ENCODE measurements at regions not wholly inside any gene's neighbourhood (a gene's known extent, or its start where the extent isn't known, plus 50 kb on each side); places are given as distances from the start of the nearest gene placed in this dataset.
A peak's percentile ranks its signal among the peaks of the same experiment; 100 is the strongest.

DNA sequence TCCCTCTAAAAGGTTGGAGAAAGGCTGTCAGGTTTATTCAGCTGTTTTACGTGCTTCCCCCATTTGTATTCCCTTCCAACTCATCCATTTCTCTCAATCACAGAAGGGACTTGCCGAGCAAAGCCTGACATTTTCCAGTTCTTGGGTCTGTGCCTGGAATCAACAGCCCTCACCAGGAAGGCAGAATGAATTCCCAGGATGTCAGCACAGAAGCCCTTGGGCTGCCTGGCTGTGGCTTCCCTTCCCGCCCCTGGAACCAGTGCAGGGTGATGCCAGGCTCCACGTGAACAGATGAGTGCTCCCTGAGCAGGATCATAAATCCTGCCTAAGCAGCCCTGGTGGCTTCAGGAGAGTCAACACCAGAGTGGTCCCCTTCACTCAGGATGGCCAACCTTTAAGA lies 86.1 kb upstream of the CD83 start:
- no peak for DNase-seq

DNA sequence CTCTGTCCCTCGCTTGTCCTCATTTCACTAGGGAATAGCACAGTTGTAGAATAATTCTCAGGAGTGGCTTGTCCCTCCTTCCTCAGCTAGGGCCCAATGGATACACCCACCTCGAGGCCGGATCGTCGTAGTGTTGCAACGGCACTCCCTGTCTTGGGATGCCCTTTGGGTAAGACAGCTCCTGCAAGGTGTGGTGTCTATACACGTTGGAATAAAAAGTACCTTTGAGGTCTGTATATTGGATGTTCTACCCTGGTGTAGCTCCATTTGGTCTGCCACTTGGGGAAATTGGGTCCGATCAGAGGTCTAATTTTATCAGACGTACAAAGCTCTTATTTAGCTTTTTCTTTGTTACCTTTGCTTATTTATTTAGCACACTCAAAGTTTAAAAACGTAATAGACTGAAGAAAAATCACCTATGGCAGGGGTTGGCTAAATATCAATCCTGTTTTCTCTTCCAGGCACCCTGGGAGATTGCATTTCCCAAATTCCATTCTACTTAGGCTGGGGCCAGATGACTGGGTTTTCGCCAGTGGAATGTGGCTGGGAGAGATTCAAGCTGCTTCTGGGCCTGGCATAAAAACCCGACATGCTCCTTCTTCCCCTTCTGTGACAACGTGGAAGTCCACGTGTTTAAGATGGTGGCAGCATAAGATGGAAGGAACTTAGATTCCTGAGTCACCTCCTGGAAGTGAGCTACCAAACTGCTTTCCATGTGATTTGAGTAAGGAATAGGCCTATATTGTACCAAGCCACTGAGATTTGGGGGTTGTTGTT lies 82.3 kb upstream of the CD83 start:
- DNase-seq: no peak

DNA sequence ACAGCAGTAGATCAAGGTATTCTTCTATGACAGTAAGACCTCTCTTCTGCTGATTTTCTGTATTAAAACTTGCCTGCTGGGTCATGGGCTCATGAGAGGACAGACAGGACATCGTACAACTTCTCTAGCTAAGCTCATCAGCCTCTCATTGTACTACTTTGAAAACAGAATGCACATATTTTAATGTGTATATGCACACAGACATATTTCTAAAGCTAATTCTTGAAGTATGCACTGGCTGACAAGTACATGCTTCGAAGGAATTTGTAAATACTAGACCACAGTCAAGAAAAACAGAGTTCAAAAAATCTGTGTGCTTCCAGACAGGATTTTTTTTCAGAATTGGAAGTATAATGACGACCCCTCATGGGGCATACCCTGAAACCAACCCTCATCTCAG lies 81.7 kb upstream of the CD83 start:
- no peak for DNase-seq

DNA sequence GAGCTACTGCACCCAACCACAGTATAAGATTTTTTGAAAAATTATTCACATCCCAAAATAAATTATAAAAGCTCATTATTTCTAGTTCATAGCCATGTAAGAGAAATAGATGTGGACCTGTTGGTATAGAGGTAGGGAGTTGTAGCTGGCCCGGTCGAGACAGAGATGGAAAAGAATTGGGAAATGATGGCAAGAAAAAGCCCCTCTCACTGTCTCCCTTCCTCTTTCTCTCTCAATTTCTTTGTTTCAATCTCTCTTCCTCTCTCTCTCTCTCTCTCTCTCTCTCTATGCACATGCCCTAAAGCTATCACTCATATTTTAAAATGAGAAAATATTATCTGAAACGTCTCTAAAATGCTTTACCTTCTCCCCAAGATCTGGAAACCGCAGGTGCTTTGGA lies 80.7 kb upstream of the CD83 start:
- no peak for DNase-seq

DNA sequence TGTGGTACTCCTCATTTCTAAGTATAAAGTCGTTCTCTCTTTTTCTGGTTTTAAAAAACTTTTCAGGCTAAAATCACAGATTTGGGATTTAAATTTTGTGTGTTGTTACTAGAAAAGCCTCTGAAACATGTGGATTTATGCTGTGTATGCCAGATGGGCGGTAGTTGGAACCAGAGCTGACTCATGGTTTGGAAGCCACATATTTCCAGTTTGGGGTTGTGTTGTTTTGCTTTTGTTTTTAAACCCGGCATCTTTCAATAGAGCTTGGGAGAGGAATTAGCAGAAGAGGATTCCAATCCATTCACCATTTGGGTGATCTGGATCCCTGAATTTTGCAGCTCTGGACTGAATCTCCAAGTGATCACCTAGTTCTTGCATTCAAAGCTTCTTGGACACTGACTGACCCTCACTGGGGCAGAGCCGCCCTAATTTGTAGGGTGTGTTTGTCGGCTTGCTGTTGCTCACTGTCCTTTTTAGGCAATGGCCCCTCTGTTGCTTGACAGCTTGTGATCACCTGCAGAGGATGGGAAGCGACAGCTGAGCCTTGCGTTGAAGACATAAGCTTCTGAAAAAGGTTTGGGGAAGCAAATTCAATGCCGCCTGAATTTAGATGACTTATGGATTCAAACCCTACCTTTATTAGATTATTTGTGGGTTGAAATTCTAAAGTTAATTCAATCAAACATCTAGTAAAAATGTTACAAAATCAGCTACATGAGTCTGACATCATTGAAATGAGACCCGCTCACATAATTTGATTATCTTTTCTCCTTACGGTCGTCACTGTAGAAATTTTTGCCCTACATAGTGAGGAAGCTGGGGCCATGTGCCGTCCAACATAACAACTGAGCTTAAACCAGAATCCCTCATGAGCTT lies 79.9 kb upstream of the CD83 start:
- DNase-seq: peak in 1 of 2 donors; percentile 40

DNA sequence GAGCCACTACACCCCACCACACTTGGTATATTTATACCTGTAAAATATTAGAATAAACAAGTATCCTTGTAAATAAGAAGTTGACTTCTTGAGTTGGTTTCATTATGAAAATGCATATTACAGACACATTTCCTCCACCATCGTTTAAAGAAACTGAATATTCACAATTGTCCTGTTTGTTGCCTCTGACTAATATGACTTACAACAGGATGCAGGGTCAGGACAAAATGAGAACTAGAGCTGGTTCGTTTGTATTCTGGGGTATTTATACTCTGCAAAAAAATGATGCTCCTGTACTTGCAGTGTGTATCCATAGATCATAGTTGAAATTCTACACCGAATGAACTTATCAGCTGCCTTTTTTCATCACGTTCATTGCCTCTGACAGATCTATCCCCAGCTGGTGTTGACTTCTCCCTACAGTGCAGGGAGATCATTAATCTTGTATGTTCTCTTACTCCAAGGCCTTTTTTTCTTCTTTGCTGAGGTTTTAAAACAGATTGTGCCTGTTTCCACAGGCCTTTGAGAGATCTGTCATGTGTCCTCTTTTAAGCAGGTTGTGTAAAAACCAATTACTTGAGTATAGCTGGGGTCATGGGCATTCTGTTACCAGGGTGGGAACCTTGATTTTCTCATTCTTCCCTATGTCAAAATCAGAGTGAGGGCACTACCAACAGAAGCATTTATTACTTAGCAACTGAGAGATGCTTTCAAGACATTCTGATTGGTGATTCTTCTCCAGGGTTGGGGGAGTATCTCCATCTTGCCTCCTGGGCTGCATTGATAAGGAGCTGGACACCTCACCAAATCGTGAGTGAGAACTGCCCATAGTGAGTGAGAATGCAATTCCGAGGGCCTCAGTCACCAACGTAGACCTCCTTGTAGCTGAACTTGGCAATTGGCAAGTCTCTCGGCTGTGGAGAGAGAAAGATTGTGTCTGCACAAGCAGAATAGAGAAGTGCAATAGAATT lies 78.8 kb upstream of the CD83 start:
- DNase-seq: no peak

DNA sequence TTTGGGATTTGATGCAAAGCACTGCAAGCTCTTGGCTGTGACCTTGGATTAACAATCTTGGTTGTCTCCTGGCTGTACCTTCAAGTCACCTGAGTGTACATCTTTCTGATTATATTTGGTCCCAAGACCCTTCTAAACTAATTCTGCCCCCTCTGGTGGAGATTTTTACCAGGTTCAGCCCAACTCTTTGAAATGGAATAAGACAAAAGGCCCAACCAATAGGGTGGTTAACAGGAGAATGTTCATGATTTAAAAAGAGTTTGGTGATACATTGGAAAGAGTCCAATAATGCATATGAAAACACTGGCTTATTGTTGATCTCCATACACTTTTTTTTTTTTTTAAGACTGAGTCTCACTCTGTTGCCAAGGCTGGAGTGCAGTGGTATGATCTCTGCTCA lies 77.5 kb upstream of the CD83 start:
- DNase-seq: no peak

DNA sequence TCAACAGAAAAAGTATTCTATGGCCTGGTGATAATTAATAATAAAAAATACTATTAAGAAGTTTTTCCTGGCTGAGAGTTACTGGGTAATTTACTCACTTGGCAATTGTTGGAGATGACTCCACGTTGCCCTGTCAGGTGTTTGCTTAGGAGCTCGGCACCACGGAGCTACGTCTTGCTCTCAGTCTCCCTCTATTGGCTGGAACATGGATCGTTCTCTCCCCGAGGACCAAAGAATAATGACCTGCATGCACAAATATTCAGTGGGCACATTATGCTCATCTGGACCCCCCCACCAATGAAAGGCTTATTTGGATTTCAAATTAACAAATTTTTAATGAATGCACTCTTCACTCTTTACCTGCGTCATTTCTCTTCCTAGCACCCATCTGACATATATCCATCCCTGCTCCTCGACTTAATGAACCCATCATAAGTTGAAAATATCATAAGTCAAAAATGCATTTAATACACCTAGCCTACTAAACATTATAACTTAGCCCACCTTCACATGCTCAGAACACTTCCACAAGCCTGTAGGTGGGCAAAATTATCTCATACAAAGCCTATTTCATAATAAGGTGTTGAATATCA lies 71.0 kb upstream of the CD83 start:
- peak in 1 of 2 donors; percentile 42 for DNase-seq

DNA sequence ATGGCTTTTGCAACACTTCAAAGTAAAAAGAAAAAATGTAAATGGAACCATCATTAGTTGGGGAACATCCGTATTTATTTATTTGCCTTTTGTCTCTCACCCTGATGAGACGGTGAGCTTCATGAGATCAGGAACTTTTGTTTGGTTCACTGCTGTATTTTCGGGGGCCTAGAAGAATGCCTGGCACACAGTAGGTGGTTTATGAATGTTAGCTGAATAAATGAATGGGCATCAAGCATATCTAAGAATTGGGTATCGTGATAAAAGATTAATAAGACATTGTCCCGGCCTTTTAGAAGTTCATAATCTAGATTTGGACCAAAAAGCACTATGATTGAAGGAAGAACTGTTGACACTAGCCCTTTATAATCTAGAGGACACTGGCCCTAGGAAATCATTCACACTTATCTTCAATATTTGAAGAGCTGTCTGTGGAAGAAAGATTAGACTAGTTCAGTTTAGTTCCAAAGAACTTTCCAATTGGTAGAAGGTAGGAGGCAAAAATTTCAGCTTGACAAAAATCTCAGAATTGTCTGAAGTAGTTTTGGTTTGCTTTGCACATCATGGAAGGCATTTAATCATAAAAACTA lies 70.3 kb upstream of the CD83 start:
- no peak for DNase-seq

DNA sequence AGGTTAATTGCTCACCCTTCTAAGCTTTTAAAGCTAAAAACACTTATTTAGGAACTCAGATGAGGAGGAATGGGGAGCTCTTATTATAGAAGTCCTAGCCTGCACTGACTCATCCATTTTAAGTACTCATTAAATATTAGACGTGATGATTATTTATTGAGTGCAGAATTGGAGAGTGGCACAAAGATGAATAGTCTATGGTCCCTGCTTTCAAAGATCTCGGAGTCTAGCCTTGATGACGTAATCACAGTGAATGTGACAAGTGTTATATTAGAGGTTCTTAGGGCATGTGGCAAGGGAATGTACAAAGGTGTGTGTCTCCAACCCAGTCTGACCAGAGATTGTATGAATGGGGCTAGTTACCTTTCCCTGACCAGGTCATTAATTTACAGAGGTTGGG lies 68.7 kb upstream of the CD83 start:
- DNase-seq: no peak

DNA sequence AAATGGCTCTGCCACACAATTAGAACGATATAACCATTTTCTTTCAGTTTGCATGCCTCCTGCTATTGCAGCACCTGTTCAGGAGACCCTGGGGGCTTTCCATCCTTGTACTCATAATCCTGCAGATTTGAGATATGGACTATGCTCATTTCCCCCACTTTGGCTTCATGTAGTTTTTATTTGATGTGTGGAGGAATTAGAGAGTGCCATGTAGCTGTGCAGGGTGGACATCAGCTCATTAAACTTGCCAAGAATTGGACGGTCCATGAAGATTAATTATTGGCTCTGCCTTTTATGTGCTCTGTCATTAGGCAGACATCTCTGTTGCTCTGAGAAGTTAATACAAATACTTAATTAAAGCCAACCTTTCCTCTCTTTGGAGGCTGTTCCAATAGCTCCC lies 66.2 kb upstream of the CD83 start:
- DNase-seq: no peak

DNA sequence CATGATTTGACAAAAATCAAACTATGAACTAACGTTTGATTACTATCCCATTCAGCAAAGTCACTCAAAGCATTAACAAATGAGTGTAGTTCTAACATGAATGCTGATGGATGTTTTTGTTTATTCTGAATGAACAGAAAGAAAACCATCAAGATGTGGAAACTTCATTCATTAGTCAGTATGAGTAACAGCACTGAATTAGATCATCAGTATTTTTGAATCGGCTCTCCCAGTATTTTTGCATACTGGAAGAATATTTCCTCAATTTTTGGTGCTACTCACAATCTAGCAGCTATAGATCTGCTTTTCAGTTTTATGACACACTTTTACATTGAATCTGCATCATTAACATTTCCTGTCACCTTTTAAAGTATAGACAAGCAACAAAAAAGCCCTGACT lies 63.8 kb upstream of the CD83 start:
- no peak for DNase-seq

DNA sequence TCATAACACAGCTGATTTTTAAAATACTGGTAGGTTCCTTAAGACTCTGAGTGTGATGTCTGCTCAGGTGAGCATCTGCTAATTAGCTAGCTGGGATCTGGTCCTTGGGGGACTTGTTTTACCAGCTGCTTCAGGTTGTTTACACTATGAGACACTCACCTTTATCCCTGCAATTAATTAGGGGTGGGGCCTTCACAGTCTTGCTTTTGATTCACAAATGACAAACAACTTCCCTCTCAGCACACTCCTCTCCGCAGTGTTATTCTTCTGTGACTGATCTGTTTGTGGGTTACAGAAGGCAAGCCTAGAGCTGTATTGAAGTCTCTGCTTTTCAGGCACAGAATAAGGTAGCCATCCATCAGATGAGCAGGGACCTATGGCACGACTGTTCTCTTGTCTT lies 62.0 kb upstream of the CD83 start:
- no peak for DNase-seq

DNA sequence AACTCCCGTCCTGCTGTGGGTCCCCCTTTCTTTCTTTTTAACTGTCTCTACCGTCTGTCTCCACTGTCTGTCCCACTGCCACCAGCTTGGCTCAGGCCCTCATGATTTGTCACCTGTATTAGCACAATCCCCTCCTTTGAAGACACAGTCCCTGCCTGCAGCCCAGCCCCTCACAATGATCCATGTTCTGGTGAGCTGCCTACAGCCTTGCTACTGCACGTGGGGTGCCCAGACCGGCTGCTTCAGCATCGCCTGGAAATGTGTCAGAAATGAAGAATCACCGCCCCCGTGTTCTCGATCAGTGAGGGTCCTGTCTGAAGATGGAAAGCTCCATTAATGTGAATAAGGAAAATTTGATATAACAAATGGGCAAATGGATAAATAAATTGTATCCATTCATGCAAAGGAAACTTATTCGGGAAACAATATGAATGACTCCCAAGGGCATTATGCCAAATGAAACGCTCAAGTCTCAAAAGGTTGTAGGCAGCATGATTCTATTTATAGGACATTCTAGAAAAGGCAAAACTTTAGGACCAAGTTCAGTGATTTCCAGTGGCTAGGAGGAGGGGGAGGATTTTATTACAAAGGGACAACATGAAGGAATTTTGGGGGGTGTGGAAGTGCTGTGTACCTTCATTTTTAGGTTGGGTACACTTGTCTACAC lies 59.4 kb upstream of the CD83 start:
- no peak for DNase-seq

DNA sequence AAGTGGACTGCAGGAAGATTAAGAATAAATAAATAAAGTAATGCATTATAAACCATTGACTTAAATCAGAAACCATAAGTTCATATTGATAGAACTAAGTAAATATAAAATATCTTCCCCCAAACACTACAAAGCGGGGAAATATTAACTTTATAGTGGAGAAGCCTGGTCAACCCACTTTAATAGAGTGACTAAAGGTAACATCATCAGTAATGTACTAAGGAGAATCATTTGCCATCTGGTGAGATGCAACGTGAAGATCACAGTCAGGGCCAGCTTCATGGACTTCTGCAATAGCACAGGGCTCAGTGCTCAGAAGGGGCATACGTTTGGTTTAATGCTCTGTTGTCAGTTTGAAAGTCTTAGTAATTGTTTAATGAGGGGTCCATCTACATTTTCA lies 58.8 kb upstream of the CD83 start:
- DNase-seq: no peak

DNA sequence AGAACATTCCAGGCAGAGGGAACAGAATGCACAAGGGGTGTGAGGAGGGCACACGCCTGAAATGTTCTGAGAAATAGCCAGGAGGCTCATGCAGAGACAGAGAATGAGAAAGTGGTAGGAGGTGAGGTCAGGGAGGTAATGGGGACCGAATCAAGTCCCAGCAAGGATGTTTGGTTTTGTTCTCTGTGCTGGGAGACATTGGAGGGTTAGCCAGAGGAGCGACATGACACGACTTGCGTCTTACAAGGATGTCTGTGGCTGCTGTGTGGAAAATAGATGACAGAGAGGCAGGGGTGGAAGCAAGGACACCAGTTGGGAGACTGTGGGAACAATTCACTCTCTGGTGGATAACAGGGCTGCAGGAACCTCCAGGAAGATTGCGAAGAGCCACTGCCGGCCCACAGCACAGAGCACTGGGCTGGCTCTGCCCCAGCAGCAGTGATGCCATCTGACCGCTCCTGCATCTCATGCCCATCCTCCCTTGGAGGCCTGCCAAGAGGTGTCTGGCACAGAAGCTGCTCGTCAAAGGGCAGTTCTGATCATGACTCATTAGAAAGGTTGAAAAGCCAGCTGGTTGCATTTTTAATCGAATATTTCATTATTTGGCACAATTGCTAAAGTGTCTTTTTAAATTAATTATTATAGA lies 57.7 kb upstream of the CD83 start:
- DNase-seq: no peak

DNA sequence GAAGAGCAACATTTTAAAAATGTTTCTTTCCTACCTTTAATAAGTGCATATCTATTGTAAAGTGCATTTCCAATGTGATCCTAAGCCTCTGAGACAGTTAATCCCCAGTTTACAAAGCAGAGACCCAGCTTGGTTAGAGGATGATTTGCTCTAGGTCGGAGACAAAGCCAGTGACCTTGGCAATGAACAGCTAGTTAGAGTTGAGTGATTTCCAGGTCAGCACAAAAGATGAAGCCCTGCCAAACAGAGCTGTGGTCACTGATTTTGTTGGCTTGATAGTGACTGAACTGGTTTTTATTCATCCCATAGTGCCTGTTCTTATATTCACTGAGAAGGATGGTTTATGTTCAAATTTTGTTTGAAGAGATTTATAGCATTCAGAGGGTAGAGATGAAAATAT lies 56.6 kb upstream of the CD83 start:
- DNase-seq: no peak

DNA sequence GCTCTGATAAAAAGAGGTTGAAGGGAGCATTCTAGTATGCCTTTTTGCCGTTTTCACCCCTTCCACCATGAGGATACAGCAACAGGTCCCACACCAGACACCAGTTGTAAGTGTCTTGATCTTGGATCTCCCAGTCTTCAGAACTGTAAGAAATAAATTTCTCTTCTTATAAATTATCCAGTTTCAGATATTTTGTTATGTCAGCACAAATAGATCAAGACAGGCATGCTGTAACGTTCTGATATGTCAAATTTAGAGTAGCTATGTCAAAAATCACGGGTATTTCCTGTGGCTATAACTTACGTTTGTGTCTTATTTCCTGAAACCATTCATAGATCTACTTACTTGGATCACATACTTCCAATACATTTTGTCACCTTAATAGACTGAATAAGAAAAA lies 55.9 kb upstream of the CD83 start:
- no peak for DNase-seq

DNA sequence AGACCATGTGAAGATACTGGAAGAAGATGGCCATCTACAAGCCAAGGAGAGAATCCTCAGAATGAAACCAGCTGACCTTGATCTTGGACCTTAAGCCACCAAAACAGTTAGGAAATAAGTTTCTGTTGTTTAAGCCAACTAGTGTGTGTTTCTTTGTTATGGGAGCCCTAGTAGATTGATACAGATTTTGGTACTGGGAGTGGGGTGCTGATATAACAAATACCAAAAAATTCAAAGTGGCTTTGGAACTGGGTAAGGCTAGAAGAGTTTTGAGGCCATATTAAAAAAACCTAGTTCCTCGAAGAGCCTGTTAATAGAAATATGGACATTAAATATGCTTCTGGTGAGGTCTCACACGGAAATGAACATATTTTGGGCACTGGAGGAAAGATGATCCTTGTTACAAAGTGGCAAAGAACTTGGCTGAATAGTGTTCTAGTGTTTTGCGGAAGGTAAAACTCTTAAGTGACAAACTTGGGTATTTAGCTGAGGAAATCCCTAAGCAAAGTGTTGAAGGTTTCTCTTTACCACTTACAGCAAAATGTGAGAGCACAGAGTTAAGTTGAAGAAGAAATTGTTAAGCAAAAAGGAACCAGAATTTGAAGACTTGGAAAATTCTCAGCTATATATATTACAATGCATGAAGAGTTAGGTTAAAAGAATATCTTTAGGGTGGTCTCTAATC lies 55.1 kb upstream of the CD83 start:
- DNase-seq: no peak

DNA sequence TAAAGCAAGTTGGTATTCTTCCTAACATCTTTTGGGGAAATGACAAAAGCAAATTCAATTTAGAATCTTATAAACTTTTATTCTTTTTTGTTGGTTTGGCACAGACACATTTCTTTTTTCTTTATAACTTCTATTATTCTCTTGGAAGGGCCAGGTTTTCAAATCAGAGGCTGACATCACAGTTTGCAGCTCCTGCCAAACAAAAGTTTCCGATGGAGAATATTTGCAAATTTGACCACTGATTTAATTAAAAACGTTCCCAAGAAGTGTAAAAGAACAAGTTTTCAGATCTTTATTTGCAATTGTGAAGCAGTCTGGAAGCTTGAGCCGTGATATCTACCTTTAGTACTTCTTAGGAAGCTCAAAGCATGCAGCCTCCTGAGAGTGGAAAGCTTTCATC lies 53.8 kb upstream of the CD83 start:
- no peak for DNase-seq

DNA sequence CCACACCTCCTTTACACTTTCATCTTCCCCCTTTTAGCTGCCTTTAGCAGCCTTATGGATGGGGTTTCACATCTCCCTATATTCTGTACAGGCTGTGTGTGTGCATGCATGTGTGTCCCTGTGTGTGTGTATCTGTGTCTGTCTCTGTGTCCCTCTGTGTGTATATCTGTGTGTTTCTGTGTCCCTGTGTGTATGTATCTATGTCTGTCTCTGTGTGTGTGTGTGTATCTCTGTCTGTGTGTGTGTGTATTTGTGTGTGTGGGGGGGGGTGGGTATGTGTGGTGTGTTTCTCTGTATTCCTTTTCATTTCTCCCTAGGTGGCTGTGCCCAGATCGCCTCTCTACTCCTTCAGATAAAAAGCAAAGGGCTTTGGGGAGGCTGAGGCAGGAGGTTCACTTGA lies 52.2 kb upstream of the CD83 start:
- DNase-seq: no peak

All from bone marrow (tissue), 2 donors.